ENCODE measurements at regions not wholly inside any gene's neighbourhood (a gene's known extent, or its start where the extent isn't known, plus 50 kb on each side); places are given as distances from the start of the nearest gene placed in this dataset.

GRCh38 chr3:59249698-59250361, 200.0 kb upstream of the CFAP20DC start:
- Mint-ChIP-seq H3K9me3 (no peaks in the 10 kb centered on the region; the same call in 1 of the 2 replicates), H3K36me3 (ENCODE audit: low read depth) (no peaks in the 10 kb centered on the region), H3K4me1 (ENCODE audit: low read depth) (peaks cover 5% of the 10 kb centered on the region; the same call in 1 of the 2 replicates), H3K4me3 (no peak overlapping the region), H3K27ac (no peak overlapping the region), H3K27me3 (ENCODE audit: insufficient read depth) (no peaks in the 10 kb centered on the region; the same call in 1 of the 2 replicates)
- DNase-seq = no peak
- TF ChIP-seq CTCF (IDR thresholded peaks at IDR 0.05) = no peak

- Mint-ChIP-seq H3K36me3 (ENCODE audit: low read depth) (no peaks in the 10 kb centered on the region), H3K9me3 (no peaks in the 10 kb centered on the region; the same call in 1 of the 2 replicates), H3K27ac (no peak overlapping the region), H3K27me3 (ENCODE audit: insufficient read depth) (no peaks in the 10 kb centered on the region; the same call in 1 of the 2 replicates), H3K4me3 (no peak overlapping the region), H3K4me1 (ENCODE audit: low read depth) (peaks cover 5% of the 10 kb centered on the region; the same call in 1 of the 2 replicates)
- TF ChIP-seq CTCF (IDR thresholded peaks at IDR 0.05) = no peak
- no peak for DNase-seq
These were observed 199.2 kb upstream of the CFAP20DC start for GRCh38 chr3:59249004-59249403.

- TF ChIP-seq CTCF (IDR thresholded peaks at IDR 0.05) = no peak
- H3K4me1 Mint-ChIP-seq (ENCODE audit: low read depth) = peaks cover 5% of the 10 kb centered on the region; the same call in 1 of the 2 replicates
- H3K9me3 Mint-ChIP-seq = no peaks in the 10 kb centered on the region; the same call in 1 of the 2 replicates
- H3K27ac Mint-ChIP-seq = no peak overlapping the region
- no peaks in the 10 kb centered on the region; the same call in 1 of the 2 replicates for H3K27me3 Mint-ChIP-seq (ENCODE audit: insufficient read depth)
- no peaks in the 10 kb centered on the region for H3K36me3 Mint-ChIP-seq (ENCODE audit: low read depth)
- DNase-seq = no peak
- no peak overlapping the region for H3K4me3 Mint-ChIP-seq
These were observed 197.6 kb upstream of the CFAP20DC start for GRCh38 chr3:59247402-59247841.

GRCh38 chr3:59246719-59247401, 197.0 kb upstream of the CFAP20DC start:
- Mint-ChIP-seq H3K36me3 (ENCODE audit: low read depth) (no peaks in the 10 kb centered on the region), H3K27ac (no peak overlapping the region), H3K4me1 (ENCODE audit: low read depth) (peaks cover 5% of the 10 kb centered on the region; the same call in 1 of the 2 replicates), H3K9me3 (no peaks in the 10 kb centered on the region; the same call in 1 of the 2 replicates), H3K27me3 (ENCODE audit: insufficient read depth) (no peaks in the 10 kb centered on the region; the same call in 1 of the 2 replicates), H3K4me3 (no peak overlapping the region)
- no peak for DNase-seq
- TF ChIP-seq CTCF (IDR thresholded peaks at IDR 0.05) = no peak

- H3K27me3 Mint-ChIP-seq (ENCODE audit: insufficient read depth) = no peaks in the 10 kb centered on the region
- no peak overlapping the region for H3K27ac Mint-ChIP-seq
These were observed 196.2 kb upstream of the CFAP20DC start for GRCh38 chr3:59245859-59246501.

More at GRCh38 chr3:59245859-59246501, 196.2 kb upstream of the CFAP20DC start:
- Mint-ChIP-seq H3K4me3 (no peak overlapping the region), H3K36me3 (ENCODE audit: low read depth) (no peaks in the 10 kb centered on the region), H3K9me3 (no peaks in the 10 kb centered on the region; the same call in 1 of the 2 replicates), H3K4me1 (ENCODE audit: low read depth) (peaks cover 5% of the 10 kb centered on the region; the same call in 1 of the 2 replicates)
- no peak for TF ChIP-seq CTCF (IDR thresholded peaks at IDR 0.05)
- DNase-seq = no peak
